HG03457 (cell line): ENCODE measurements at regions not wholly inside any gene's neighbourhood (a gene's known extent, or its start where the extent isn't known, plus 50 kb on each side); places are given as distances from the start of the nearest gene placed in this dataset.
"Not testable (repeated sequence)": the region's sequence is repeated elsewhere in the genome, so short reads cannot be mapped to it uniquely, and the experiment has no call there.

ENCODE experiments used
- ATAC-seq: cut with Tn5 transposase; IDR thresholded peaks from one replicate; pipeline ENCODE4 v1.9.1; 2021; ENCODE audit warnings: moderate number of reproducible peaks; ENCODE audit not compliant: unreplicated experiment

GRCh38 chr2:199216253-199216652, 241.5 kb downstream of the SATB2 start:
- ATAC-seq: peak; percentile 83

- ATAC-seq: no peak
These were observed 250.7 kb downstream of the SATB2 start for GRCh38 chr2:199207011-199207410.

GRCh38 chr2:199206536-199206935, 251.2 kb downstream of the SATB2 start:
- ATAC-seq: no peak

GRCh38 chr2:199202964-199203363, 254.8 kb downstream of the SATB2 start:
- no peak for ATAC-seq

- ATAC-seq: no peak
These were observed 256.2 kb downstream of the SATB2 start for GRCh38 chr2:199201539-199201938.

GRCh38 chr2:199199797-199200196, 257.9 kb downstream of the SATB2 start:
- no peak for ATAC-seq

- ATAC-seq: no peak
These were observed 260.3 kb downstream of the SATB2 start for GRCh38 chr2:199197448-199197847.

- no peak for ATAC-seq
These were observed 261.1 kb downstream of the SATB2 start for GRCh38 chr2:199196686-199197085.

- no peak for ATAC-seq
These were observed 261.7 kb downstream of the SATB2 start for GRCh38 chr2:199195927-199196502.

- ATAC-seq: no peak
These were observed 266.3 kb downstream of the SATB2 start for GRCh38 chr2:199191461-199191860.

- no peak for ATAC-seq
These were observed 268.5 kb downstream of the SATB2 start for GRCh38 chr2:199189229-199189628.

GRCh38 chr2:199186301-199186751, 271.4 kb downstream of the SATB2 start:
- no peak for ATAC-seq

- not testable (repeated sequence) for ATAC-seq
These were observed 272.6 kb downstream of the SATB2 start for GRCh38 chr2:199185174-199185573.

- ATAC-seq: no peak
These were observed 293.9 kb downstream of the SATB2 start for GRCh38 chr2:199163613-199164458.

GRCh38 chr2:199160677-199161465, 296.9 kb downstream of the SATB2 start:
- no peak for ATAC-seq

GRCh38 chr2:199160081-199160480, 297.7 kb downstream of the SATB2 start:
- no peak for ATAC-seq

- no peak for ATAC-seq
These were observed 309.5 kb downstream of the SATB2 start for GRCh38 chr2:199148076-199148845.

GRCh38 chr2:199147216-199147615, 310.5 kb downstream of the SATB2 start:
- ATAC-seq: no peak

GRCh38 chr2:199144546-199144945, 313.2 kb downstream of the SATB2 start:
- no peak for ATAC-seq

GRCh38 chr2:199144036-199144435, 313.7 kb downstream of the SATB2 start:
- no peak for ATAC-seq

- ATAC-seq: no peak
These were observed 321.1 kb downstream of the SATB2 start for GRCh38 chr2:199136681-199137080.
